Spinal cord (tissue), 9 donors: ENCODE measurements at regions not wholly inside any gene's neighbourhood (a gene's known extent, or its start where the extent isn't known, plus 50 kb on each side); places are given as distances from the start of the nearest gene placed in this dataset.

ENCODE experiments used
- DNase-seq, 6 donors: peaks; one replicate each; pipeline versions ENCODE4 v3.0.0 to v3.0.0-alpha.2; 2013 to 2015; ENCODE audit warnings: low spot score in 6 of 6, low read depth in 4 of 6
- H3K27ac ChIP-seq: one replicate; pipeline ENCODE4 v1.5.1; 2013; ENCODE audit warnings: low read depth, low read length, control low read depth
- H3K27me3 ChIP-seq: one replicate; pipeline ENCODE4 v1.6.1; 2013; ENCODE audit warnings: low read length; ENCODE audit not compliant: control insufficient read depth, insufficient read depth
- H3K36me3 ChIP-seq: one replicate; pipeline ENCODE4 v1.6.1; 2013; ENCODE audit warnings: low read length; ENCODE audit not compliant: control insufficient read depth, insufficient read depth
- H3K4me1 ChIP-seq: one replicate; pipeline ENCODE4 v1.6.1; 2013; ENCODE audit warnings: low read length; ENCODE audit not compliant: control insufficient read depth, insufficient read depth
- H3K4me3 ChIP-seq: one replicate; pipeline ENCODE4 v1.5.1; 2013; ENCODE audit warnings: low read depth, low read length, control low read depth
- H3K9me3 ChIP-seq: one replicate; pipeline ENCODE4 v1.6.1; 2013; ENCODE audit warnings: low read length; ENCODE audit not compliant: control insufficient read depth, insufficient read depth
- WGBS: methylation state at CpG from one replicate; pipeline ENCODE4 v1.1.5; 2013; ENCODE audit warnings: missing lambda C conversion rate; ENCODE audit not compliant: insufficient coverage; 5-methylcytosine and 5-hydroxymethylcytosine counted together
- donor health status: healthy.

DNA sequence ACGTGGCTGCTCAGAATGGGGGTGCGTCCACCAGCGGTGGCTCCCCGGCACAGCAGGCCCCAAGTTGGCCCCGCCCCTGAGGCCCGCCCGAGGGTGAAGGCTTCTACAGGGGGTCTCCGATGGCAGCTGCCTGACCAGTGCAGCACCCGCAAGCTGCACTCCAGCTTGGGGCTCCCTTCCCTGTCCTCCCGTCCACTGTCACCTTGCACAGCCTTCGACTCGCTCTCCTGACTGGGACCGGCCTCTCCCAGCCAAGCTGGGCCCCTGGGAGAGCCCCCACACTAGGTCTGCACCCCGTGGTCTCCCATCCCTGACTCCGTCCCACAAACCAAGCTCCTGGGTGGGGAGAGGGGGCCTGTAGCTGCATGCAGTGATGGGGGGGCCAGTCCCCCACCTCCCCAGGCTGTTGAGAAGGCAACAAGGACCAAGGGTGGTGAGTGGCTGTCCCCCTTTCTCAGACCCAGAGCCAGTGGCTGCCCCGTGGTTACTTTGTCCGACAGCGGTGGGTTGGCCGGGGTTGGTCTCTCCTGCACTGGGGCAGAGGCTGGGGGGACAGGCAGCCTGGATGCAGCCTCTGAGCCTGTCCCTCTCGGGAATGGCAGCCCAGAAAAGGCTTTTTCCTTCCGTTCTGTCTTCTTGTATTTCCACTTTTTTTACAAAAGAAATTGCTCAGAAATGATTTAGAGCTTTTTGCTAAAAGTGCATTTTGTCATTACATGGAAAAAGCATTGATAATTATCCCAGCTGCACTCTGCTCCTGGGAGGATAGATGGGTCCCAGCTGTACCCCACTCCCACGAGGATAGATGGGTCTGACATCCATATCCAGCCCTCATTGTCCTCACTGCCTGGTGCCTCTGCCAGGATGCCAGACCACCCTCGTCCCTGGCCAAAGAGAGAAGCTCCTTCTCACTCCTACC, 217.0 kb downstream of the KIF26A start:
- Histone ChIP-seq H3K4me1 (peaks cover 26% of the 10 kb centered on the region), H3K36me3 (no peaks in the 10 kb centered on the region), H3K27ac (no peak overlapping the region), H3K4me3 (no peak overlapping the region), H3K9me3 (peaks cover 2% of the 10 kb centered on the region), H3K27me3 (no peaks in the 10 kb centered on the region)
- no peak for DNase-seq
- WGBS: 75% methylated on average over 16 of the region's 23 CpGs

DNA sequence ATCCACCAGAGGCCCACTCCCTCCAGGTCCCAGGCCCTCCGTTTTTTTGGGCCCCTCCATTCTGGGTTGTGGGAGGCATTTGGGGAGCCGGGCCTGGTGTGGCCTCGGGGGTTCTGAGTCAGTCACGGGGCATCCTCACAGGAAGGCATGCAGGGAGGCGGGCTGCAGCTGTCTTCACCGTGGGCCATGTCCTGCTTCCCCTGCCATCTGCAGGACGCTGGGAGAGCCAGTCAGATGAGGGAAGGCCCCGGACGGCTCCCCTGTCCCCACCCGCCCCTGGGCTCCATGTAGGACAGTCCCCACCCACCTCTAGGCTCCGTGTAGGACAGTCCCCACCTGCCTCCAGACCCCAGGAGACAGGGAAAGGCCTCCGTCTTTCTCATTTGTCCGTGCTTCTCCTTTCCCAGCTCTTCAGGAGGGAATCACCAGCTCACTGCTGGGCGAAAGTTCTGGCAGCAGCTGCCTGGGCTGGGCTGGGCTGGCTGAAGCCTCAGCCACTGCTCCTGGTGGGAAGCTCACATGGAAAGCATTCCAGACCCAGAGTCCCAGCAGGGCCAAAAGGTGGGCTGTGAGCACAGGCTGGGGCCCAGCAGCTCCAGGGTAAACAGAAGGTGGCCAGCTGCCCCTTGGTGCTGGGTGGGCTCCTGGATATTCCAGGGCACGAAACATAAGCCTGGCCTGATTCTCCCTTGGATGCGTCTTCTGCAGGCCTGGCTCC, 217.8 kb downstream of the KIF26A start:
- Histone ChIP-seq H3K4me1 (peaks cover 20% of the 10 kb centered on the region), H3K36me3 (no peaks in the 10 kb centered on the region), H3K27me3 (no peaks in the 10 kb centered on the region), H3K27ac (no peak overlapping the region), H3K4me3 (no peak overlapping the region), H3K9me3 (peaks cover 2% of the 10 kb centered on the region)
- 63% methylated on average over 14 of the region's 16 CpGs for WGBS
- no peak for DNase-seq

DNA sequence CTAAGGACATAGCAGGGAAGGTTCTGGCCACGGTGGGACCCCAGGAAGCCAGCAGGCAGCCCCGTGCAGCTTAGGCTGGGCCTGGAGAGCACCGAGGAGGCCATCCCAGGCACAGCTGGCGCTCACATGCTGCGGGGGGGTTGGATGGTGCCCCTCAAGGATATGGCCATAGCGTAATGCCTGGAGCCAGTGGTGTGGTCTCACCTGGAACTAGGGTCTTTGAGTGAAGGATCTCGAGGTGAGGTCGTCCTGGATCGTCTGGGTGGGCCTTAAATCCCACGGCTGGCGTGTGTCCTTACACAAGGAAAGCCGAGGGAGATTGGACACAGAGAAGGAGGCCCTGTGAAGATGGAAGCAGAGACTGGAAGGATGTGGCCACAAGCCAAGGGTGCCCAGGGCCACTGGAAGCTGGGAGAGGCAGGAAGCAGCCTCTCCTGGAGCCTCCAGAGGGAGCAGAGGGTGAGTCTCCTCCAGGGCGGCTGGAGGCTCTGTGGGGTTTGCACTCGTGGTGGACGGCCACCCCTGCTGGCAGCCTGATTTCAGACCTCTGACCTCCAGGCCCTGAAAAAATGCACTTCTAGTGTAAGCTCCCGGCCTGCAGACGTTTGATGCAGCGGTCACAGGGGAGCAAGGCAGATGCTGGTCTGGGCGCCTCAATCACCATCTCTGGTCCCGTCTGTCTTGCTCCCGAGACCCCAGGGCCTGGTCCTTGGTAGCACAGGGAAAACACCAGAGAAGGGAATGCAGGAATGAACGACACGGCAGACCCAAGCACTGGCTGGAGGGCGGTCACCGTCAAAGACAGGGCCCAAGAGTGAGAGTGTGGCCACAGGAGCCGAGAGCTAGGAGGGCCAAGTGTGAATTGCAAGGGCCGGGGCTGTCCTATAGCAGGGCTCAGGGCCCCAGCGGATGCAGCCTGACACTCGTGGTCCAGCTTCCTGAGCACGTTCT, 218.6 kb downstream of the KIF26A start:
- H3K9me3 ChIP-seq: peaks cover 2% of the 10 kb centered on the region
- H3K4me3 ChIP-seq: no peak overlapping the region
- H3K36me3 ChIP-seq: no peaks in the 10 kb centered on the region
- H3K4me1 ChIP-seq: peaks cover 22% of the 10 kb centered on the region
- H3K27me3 ChIP-seq: no peaks in the 10 kb centered on the region
- 90% methylated on average over 30 of the region's 30 CpGs for WGBS
- no peak for DNase-seq
- no peak overlapping the region for H3K27ac ChIP-seq

DNA sequence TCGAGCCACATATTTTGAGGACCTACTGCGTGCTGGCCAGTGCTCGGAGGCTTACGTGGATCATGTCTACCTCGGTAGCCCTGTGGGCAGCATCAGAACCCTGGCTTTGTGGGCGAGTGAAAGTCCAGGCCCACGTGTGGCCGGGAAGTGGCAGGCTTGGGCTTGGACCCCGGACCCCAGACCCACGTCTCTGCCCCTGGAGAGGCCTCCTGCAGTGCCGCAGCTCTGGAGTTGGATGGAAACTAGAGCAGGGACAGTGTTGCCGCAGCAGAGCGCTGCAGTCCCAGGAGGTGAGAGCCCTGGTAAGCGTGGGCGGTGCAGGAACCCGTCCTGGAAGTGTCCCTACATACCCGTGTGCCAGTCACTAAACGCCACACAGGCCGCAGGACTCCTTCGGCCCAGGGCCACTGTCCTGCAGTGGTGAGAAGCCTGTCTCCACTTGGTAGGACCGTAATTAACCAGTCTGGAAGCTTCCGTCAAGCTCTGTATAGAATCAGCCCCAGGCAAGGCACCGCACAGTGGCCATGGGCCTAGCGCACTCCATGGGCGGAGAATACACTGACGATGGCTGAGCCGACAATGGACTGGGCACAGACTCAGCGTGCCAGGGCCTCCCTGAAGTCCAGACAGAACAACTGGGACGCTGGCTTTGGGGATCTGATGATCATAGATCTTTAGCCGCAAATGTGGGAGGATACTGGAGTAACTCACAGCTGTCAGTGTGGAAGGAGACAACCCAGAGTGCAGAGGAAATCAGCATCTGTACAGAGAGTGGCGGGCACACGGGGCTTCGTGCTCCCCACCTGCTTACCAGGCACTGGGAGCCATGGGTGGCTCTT, 219.5 kb downstream of the KIF26A start:
- no peak overlapping the region for H3K27ac ChIP-seq
- H3K27me3 ChIP-seq: no peaks in the 10 kb centered on the region
- H3K36me3 ChIP-seq: no peaks in the 10 kb centered on the region
- no peak for DNase-seq
- peaks cover 24% of the 10 kb centered on the region for H3K4me1 ChIP-seq
- no peaks in the 10 kb centered on the region for H3K9me3 ChIP-seq
- 93% methylated on average over 33 of the region's 33 CpGs for WGBS
- H3K4me3 ChIP-seq: no peak overlapping the region

DNA sequence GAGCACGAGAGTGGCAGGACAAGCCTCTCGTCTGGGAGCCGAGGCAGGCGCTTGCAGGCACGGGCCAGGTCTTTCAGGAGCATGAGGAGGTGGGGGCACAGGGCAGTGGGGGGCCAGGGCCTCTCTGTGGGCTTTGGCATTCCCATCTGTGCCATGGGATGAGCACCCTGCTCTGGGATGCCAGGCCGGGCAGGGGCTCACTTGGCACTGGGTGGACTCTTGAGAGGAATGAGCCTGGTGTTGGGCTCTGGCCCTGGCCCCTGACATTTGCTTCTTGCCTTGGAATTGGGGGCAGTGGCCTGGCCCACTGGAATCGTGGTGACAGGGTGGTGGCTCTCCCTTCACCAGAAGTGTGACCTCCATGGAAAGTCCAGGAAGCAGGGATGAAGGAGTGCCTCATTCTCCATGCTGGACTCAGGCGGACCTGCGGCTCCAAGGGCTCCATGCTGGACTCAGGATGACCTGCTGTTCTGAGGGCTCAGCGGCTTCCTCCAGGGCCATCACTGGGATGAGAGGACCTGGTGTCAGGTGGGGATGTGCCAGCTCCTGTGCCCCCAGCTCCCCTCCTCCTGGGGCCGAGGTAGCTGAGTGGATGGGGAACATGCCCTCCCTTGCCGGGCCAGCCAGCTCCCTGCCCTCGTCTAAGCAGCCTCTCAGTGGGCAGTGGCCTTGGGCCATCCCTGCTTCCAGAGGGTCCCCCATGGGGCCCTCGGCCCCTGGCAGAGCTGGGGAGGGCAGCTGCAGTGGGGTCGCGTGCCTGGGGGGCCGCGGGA, 220.3 kb downstream of the KIF26A start:
- H3K4me1 ChIP-seq: peaks cover 21% of the 10 kb centered on the region
- H3K4me3 ChIP-seq: no peak overlapping the region
- H3K27me3 ChIP-seq: no peaks in the 10 kb centered on the region
- H3K27ac ChIP-seq: no peak overlapping the region
- DNase-seq: no peak
- WGBS: 89% methylated on average over 17 of the region's 18 CpGs
- H3K36me3 ChIP-seq: no peaks in the 10 kb centered on the region
- no peaks in the 10 kb centered on the region for H3K9me3 ChIP-seq

DNA sequence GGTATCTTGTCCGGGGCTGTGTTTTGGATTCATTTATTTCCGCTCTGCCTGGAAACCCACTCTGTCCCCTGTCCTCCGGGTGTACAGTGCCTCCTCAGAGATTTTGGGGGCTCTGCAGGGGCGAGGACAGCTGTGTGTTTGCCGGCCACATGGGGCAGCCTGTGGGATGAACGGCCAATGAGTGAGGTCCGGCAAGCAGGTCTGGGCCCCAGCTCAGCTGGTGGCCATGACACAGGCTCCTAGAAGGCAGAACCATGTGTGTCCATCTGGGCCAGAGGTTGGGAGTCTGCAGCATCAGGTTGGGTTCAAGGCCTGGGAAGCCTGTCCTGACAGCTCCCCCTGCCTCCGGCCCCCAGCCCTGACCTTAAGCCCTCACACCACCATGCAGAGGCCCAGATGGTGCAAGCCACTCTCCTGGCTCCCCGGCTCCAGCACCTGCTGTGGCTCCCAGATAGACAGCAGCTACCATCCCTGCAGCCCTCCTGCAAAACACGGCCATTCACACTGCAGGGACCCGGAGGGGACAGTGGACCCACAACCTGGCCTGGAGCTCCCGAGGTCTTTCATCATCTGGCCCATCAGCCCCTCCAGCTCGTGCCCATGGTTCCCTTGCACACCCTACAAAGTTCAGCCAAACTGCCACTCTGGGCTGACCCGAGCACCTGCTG, 220.1 kb upstream of the C14orf180 start:
- no peak overlapping the region for H3K4me3 ChIP-seq
- H3K27ac ChIP-seq: no peak overlapping the region
- no peaks in the 10 kb centered on the region for H3K9me3 ChIP-seq
- no peaks in the 10 kb centered on the region for H3K36me3 ChIP-seq
- H3K27me3 ChIP-seq: no peaks in the 10 kb centered on the region
- H3K4me1 ChIP-seq: peaks cover 14% of the 10 kb centered on the region
- no peak for DNase-seq
- 88% methylated on average over 14 of the region's 14 CpGs for WGBS

DNA sequence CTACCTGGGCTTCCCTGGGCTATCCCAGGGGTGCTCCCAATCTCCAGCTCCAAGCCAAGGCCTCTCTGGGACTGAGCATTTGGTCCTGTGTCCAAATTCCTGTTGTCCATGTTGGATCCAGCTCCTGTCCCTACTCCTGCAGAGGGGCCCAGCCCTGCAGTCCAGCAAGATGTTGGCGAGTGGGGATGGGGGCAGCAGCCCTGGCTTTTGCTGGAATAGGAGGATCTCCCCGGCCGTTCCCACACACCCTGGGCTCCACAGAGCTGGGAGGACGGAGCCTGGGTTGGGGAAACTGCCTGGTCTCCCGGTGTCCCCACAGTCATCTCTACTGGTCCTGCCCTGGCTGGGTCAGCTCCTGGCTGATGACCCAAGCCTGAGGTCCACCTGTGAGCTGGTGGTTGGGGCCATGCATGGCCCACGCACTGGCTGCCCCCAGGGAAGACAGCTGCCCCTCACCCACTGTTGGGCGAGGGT, 219.6 kb upstream of the C14orf180 start:
- Histone ChIP-seq H3K27me3 (no peaks in the 10 kb centered on the region), H3K27ac (no peak overlapping the region), H3K4me1 (peaks cover 12% of the 10 kb centered on the region), H3K4me3 (no peak overlapping the region), H3K36me3 (no peaks in the 10 kb centered on the region), H3K9me3 (no peaks in the 10 kb centered on the region)
- DNase-seq: no peak
- 96% methylated on average over 7 of the region's 7 CpGs for WGBS

DNA sequence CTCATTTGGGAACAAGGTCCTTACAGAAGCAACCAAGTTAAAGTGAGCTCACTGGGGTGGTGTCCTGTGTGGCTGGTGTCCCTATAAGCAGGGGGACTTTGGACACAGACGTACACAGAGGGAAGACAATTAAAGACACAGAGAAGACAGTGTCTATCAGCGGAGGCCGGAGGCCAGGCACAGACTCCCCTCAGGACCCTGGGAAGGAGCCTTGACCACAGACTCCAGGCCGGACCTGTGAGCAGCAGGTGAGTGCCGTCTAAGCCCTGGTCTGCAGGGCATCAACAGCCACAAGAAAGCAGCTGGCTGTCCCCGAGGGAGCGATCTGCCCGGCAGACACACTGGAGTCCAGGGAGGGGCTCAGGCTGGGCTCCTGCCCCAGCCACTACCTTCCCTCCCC, 219.1 kb upstream of the C14orf180 start:
- H3K27me3 ChIP-seq: no peaks in the 10 kb centered on the region
- H3K27ac ChIP-seq: no peak overlapping the region
- no peak overlapping the region for H3K4me3 ChIP-seq
- WGBS: 84% methylated on average over 8 of the region's 8 CpGs
- H3K4me1 ChIP-seq: peaks cover 8% of the 10 kb centered on the region
- H3K9me3 ChIP-seq: no peaks in the 10 kb centered on the region
- no peak for DNase-seq
- no peaks in the 10 kb centered on the region for H3K36me3 ChIP-seq
